ENCODE measurements at regions not wholly inside any gene's neighbourhood (a gene's known extent, or its start where the extent isn't known, plus 50 kb on each side); places are given as distances from the start of the nearest gene placed in this dataset.
"Not testable (repeated sequence)": the region's sequence is repeated elsewhere in the genome, so short reads cannot be mapped to it uniquely, and the experiment has no call there.

- no peak for DNase-seq
Measured at GRCh38 chr7:93739424-93739823, 151.1 kb downstream of the TFPI2 start.

DNA sequence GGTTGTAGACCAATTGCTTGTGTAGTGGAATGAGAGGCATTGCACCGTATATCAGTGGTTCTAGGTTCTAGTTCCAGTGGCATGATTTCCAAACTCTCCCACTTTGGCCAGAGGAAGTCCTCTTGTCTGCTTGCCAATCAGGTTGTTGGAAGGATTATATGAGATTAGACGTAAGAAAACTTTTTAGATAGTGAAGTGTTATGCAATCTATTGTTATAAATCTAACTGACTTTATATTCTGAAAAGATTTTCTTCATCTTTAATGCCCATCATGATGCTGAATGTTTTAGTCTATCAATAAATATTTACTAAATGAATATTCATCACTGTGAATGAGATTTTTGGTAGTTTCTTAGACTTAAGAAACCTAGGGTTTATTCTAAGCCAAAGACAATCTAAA is 152.6 kb downstream of the TFPI2 start:
- DNase-seq, result no peak

DNA sequence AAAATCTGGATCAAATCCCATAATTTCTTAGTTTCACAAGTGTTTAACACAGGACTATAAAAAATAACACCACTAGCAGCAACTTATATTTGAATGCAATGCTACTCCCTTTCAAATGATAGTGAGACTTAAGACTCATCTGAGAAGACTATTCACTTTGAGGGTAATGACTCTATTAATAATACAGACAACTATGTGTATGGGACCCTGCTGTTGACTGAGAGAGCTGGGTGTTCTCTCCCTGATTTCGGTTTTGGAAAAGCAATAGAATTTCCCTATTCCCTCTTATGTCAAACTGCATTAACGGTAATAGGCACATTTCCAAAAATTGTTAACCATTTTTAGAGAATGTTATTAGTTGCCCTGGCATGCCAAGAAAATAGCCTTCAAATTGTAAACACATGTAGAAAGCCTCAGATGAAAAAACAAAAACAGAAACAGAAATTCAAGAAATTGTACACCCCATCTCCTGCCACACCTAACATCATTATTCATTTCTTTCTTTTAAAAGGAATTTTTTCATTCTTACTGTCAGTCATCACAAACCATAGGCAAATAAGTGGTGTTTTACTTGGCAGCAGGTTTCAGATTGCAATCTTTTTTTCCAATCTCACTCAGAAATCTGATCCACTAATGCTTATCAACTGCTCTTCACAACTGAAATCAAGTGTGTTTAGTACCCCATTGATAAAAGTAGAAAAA is 153.7 kb downstream of the TFPI2 start:
- no peak for DNase-seq

DNA sequence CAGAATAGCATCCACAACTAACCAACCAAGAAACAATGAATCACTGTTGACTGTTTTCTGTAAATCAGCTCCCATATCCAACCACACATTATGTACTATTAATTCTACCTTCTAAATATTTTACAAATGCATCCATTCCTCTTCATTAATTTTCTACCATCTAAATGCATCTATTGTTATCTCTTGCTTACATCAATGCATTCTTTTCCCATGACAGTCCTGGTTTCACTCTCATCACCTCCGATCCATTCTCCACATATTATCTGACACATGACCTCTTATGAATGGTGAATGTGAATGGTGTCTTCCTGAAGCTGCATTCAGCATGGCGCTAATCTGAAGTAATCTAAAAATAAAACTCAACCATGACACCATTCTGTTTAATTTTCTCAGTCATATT is 153.8 kb upstream of the CALCR start:
- no peak for DNase-seq

- no peak for DNase-seq
Measured at GRCh38 chr7:93725954-93726353, 151.4 kb upstream of the CALCR start.

- DNase-seq, result no peak
Measured at GRCh38 chr7:93723424-93724124, 149.1 kb upstream of the CALCR start.

DNA sequence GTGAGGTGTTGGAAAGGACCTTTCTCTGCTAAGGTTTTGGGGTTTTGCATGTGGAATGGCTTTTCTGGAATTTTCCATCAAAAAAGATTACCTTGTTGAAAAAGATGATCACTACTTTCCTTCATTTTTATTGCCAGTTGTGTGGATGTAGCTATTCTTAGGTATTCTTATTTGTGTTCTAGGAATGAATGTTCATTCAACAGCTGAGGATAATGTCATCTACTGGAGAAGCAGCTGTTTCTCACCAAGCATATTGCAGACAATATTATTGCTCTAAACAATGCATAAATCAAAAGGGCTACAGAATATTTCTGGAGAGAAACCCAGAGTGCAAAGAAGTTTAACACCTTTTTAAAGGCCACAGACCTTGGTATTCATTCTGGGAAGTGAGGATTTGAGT is 145.6 kb upstream of the CALCR start:
- DNase-seq, result no peak

GRCh38 chr7:93719546-93719945 is 145.0 kb upstream of the CALCR start:
- DNase-seq, result no peak

GRCh38 chr7:93717217-93717900 is 142.8 kb upstream of the CALCR start:
- no peak for DNase-seq

DNA sequence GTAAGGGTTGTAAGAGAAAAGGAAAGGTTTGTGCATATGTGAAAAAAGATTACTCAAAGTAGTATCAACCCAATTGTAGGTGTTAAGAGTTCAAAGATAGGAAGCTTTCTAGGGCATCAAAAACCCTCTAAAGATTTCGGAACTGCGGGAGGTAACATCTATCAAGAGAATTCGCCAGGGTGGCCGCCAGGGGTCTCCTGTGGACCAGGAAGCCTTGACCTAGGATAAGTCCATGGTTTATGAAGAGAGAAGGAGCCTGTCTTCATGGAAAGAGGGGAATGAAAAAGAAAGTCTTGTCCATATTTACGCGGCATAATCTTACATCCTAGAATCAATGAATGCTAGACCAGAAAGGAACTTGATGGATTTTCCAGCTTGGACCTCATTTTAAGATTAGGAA is 140.7 kb upstream of the CALCR start:
- DNase-seq, result peak; percentile 52

DNA sequence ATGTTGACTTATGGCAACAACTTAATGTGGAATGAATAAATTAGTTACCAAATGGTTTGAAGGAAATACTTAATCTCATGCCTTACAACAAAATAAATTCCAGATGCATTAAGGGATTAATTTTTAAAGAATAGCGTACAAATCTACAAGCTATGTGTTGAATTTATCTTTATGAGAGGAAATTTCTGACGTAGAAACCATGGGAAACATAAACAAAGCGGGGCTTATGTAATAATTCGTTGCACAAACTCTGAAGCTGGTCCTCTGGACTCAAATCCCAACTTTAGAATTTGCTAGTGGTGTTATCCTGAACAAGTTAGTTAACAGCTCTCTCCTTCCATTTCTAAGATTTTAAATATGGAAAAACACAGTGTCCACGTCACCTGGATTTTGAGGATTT is 137.4 kb upstream of the CALCR start:
- DNase-seq, result no peak

DNA sequence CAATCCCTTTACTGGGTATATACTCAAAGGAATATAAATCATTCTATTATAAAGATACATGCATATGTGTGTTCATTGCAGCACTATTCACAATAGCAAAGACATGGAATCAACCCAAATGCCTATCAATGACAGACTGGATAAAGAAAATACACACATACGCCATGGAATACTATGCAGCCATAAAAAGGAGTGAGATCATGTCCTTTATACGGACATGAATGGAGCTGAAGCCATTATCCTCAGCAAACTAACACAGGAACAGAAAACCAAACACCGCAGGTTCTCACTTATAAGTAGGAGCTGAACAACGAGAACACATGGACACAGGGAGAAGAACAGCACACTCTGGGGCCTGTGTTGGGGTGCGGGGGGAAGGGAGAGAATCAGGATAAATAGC is 133.7 kb upstream of the CALCR start:
- DNase-seq, result not testable (repeated sequence)

- no peak for DNase-seq
Measured at GRCh38 chr7:93707249-93707648, 132.7 kb upstream of the CALCR start.

DNA sequence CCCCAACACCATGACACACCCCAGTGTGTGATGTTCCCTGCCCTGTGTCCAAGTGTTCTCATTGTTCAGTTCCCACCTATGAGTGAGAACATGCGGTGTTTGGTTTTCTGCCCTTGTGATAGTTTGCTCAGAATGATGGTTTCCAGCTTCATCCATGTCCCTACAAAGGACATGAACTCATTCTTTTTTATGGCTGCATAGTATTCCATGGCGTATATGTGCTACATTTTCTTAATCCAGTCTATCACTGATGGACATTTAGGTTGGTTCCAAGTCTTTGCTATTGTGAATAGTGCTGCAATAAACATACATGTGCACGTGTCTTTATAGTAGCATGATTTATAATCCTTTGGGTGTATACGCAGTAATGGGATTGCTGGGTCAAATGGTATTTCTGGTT is 131.6 kb upstream of the CALCR start:
- not testable (repeated sequence) for DNase-seq

DNA sequence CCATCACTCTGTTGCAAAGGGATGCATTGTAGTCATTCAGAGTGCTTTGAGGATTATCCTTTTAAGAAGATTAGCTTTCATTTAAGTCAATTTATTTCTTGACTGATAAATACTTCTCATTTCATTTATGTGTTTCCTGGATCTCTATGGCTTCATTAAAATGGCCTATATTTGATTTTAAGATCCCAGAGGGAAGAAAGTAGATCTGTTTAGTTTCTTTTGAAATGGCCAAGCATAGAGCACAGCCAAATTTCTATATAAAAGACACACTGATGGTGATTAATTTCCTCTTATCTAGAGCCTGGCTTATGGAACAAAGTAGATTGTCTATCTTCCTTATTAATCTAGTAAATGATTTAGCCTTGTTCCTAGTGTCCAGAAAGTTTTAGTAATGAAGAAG is 129.7 kb upstream of the CALCR start:
- no peak for DNase-seq

DNA sequence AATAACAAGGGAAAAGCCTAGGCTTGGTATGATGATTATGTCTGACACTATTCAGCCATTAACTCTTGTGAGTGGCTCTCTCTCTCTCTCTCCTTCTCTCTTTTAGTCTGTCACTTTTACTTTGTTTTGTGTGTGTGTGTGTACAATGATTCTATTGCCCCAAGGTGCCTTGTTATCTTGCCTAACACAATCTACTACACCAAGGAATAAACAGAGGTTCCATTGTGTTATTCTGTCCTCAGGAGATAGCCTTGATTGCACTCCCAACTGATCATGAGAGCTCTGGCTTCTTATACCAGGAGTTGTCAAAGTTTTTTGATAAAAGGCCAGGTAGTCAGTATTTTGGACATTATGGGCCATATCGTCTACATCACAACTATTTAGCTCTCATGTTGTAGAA is 123.4 kb upstream of the CALCR start:
- DNase-seq, result no peak

- DNase-seq, result no peak
Measured at GRCh38 chr7:93693796-93694195, 119.3 kb upstream of the CALCR start.

GRCh38 chr7:93690021-93690420 is 115.5 kb upstream of the CALCR start:
- DNase-seq, result no peak

DNA sequence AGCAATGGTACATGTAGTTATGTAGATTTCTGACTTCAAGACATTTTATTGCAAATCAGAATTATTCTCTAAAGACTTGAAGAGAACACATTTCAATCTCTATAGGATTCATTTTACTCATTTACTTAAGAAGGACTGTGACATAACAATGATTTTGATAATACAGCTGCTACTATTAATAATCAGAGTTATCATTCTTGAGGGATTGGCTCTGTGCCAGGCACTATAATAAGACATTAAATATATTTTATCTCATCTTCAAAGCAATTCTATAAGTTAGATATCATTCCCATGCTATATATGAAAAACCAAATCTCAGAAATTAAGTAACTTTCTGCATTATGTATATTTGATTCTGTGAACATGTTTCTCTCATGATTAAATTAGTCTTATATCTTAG is 103.7 kb upstream of the CALCR start:
- DNase-seq, result no peak

GRCh38 chr7:93663561-93664299 is 89.2 kb upstream of the CALCR start:
- no peak for DNase-seq

DNA sequence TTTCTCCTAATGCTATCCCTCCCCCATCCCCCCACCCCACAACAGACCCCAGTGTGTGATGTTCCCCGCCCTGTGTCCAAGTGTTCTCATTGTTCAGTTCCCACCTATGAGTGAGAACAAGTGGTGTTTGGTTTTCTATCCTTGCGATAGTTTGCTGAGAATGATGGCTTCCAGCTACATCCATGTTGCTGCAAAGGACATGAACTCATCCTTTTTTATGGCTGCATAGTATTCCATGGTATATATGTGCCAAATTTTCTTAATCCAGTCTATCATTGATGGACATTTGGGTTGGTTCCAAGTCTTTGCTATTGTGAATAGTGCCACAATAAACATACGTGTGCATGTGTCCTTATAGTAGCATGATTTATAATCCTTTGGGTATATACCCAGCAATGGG is 83.6 kb upstream of the CALCR start:
- DNase-seq, result not testable (repeated sequence)

DNA sequence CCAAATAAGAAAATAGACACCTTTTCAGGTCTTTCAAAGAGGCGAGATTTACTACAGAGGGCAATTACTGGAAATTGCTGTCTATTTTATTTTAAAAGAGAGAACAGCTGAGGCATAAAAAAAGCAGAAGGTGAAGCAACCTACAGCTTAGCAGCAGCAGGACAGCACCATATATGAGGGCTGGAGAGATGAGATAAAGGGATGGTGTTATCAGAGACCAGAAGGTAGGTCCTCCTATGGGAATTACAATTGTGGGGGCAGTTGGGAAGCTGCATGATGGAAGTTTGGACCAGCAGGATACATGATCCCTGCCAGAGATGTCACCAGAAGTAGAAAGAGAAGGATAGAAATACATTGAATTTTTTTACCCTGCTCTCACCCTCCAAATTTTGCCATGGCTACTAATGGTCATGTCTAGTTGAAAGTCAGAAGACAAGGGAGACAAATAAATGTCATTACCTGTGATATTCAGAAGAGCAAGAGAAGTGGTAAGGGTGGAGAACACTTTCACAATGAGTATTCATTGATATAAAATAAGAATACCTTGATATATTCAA is 77.2 kb upstream of the CALCR start:
- no peak for DNase-seq

DNA sequence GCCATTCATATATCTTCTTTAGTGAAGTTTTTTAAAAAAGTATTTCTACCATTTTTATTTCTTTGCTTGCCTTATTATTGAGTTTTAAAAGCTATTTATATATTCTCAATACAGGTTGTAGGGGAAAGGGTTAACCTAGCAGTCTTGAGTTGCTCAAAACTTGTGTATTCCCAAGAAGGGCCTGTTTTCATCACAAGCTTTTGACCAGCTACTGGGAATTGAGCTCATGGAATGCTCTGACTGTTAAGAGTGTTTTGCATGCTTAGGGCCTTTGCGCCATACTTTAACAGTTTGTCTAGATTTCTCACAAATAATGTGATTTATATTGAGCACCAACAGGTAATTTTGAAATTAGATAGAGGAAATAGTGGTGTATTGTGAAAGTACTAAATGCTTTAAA is 72.0 kb upstream of the CALCR start:
- DNase-seq, result no peak

Data from right forelimb (tissue), 1 donor.